ENCODE measurements at regions not wholly inside any gene's neighbourhood (a gene's known extent, or its start where the extent isn't known, plus 50 kb on each side); places are given as distances from the start of the nearest gene placed in this dataset.

GRCh38 chr22:47768027-47768426, 1005.6 kb downstream of the TBC1D22A start:
- no peak for ATAC-seq (ENCODE audit: low FRiP score)

GRCh38 chr22:47767403-47767802, 1005.0 kb downstream of the TBC1D22A start:
- ATAC-seq (ENCODE audit: low FRiP score): no peak
- DNase-seq (ENCODE audit: low spot score): no peak
- no peak for TF ChIP-seq CTCF (IDR thresholded peaks at IDR 0.05)

More at GRCh38 chr22:47768027-47768426, 1005.6 kb downstream of the TBC1D22A start:
- no peak for DNase-seq (ENCODE audit: low spot score)
- no peak for TF ChIP-seq CTCF (IDR thresholded peaks at IDR 0.05)

- ATAC-seq (ENCODE audit: low FRiP score) (no peak), DNase-seq (ENCODE audit: low spot score) (no peak)
- TF ChIP-seq CTCF (IDR thresholded peaks at IDR 0.05): no peak
Observed at GRCh38 chr22:47765757-47766156, 1003.3 kb downstream of the TBC1D22A start.

GRCh38 chr22:47762141-47762540, 999.7 kb downstream of the TBC1D22A start:
- TF ChIP-seq CTCF (IDR thresholded peaks at IDR 0.05): no peak
- DNase-seq (ENCODE audit: low spot score) (no peak), ATAC-seq (ENCODE audit: low FRiP score) (no peak)

GRCh38 chr22:47759909-47760308, 997.5 kb downstream of the TBC1D22A start:
- ATAC-seq (ENCODE audit: low FRiP score) (no peak), DNase-seq (ENCODE audit: low spot score) (no peak)
- TF ChIP-seq CTCF (IDR thresholded peaks at IDR 0.05): no peak

GRCh38 chr22:47757741-47758140, 995.3 kb downstream of the TBC1D22A start:
- DNase-seq (ENCODE audit: low spot score) (no peak), ATAC-seq (ENCODE audit: low FRiP score) (no peak)
- no peak for TF ChIP-seq CTCF (IDR thresholded peaks at IDR 0.05)

- no peak for ATAC-seq (ENCODE audit: low FRiP score)
- TF ChIP-seq CTCF (IDR thresholded peaks at IDR 0.05): no peak
Observed at GRCh38 chr22:47750086-47750485, 987.6 kb downstream of the TBC1D22A start.

More at GRCh38 chr22:47750086-47750485, 987.6 kb downstream of the TBC1D22A start:
- DNase-seq (ENCODE audit: low spot score): no peak

All from omental fat pad (tissue), 3 donors.